OCI-M2 (cell line): ENCODE measurements at regions not wholly inside any gene's neighbourhood (a gene's known extent, or its start where the extent isn't known, plus 50 kb on each side); places are given as distances from the start of the nearest gene placed in this dataset.
"Not testable (repeated sequence)": the region's sequence is repeated elsewhere in the genome, so short reads cannot be mapped to it uniquely, and the experiment has no call there.

Experiments used
- DNase-seq: peaks from one replicate; lab custom pipeline; 2025; ENCODE audit not compliant: unreplicated experiment; lab: John Stamatoyannopoulos, UW

- no peak for DNase-seq
Observed at GRCh38 chr12:91278126-91278525, 95.5 kb upstream of the DCN start.

GRCh38 chr12:91276509-91276908, 93.9 kb upstream of the DCN start:
- DNase-seq, result no peak

GRCh38 chr12:91275321-91275720, 92.7 kb upstream of the DCN start:
- DNase-seq, result no peak

- no peak for DNase-seq
Observed at GRCh38 chr12:91274916-91275315, 92.3 kb upstream of the DCN start.

GRCh38 chr12:91273560-91273959, 90.9 kb upstream of the DCN start:
- no peak for DNase-seq

GRCh38 chr12:91272461-91273063, 89.9 kb upstream of the DCN start:
- no peak for DNase-seq

GRCh38 chr12:91271185-91271584, 88.6 kb upstream of the DCN start:
- DNase-seq, result no peak

GRCh38 chr12:91267039-91267438, 84.4 kb upstream of the DCN start:
- no peak for DNase-seq

GRCh38 chr12:91264178-91264577, 81.6 kb upstream of the DCN start:
- DNase-seq, result no peak

GRCh38 chr12:91261820-91262676, 79.4 kb upstream of the DCN start:
- no peak for DNase-seq

GRCh38 chr12:91256411-91256810, 73.8 kb upstream of the DCN start:
- DNase-seq, result no peak

GRCh38 chr12:91252341-91252740, 69.7 kb upstream of the DCN start:
- no peak for DNase-seq

- no peak for DNase-seq
Observed at GRCh38 chr12:91250273-91250665, 67.7 kb upstream of the DCN start.

- DNase-seq, result no peak
Observed at GRCh38 chr12:91249518-91250272, 67.1 kb upstream of the DCN start.

- DNase-seq, result no peak
Observed at GRCh38 chr12:91249054-91249453, 66.4 kb upstream of the DCN start.

GRCh38 chr12:91243177-91243576, 60.6 kb upstream of the DCN start:
- not testable (repeated sequence) for DNase-seq

GRCh38 chr12:91241756-91242155, 59.1 kb upstream of the DCN start:
- no peak for DNase-seq

GRCh38 chr12:91240386-91241095, 57.9 kb upstream of the DCN start:
- DNase-seq, result no peak

- DNase-seq, result no peak
Observed at GRCh38 chr12:91239481-91239880, 56.9 kb upstream of the DCN start.
